GM23338 (cell line): ENCODE measurements at regions not wholly inside any gene's neighbourhood (a gene's known extent, or its start where the extent isn't known, plus 50 kb on each side); places are given as distances from the start of the nearest gene placed in this dataset.

ENCODE experiments used
- ATAC-seq: fragments of 200-7000 bp; cut with Tn5 transposase; 3 replicates; pipeline ENCODE4 v1.9.1; 2020
- DNase-seq: peaks from one replicate; pipeline ENCODE4 v3.0.0-alpha.2; 2015; ENCODE audit warnings: low spot score
- H2AFZ ChIP-seq: fragments of 200-600 bp; sonication (generic); 2 replicates; pipeline ENCODE4 v1.8.0; 2016; ENCODE audit warnings: antibody characterized with exemption, mild to moderate bottlenecking, moderate library complexity
- H3F3A ChIP-seq: fragments of 200-600 bp; sonication (generic); replicated peaks from 2 replicates; pipeline ENCODE4 v1.8.0; 2017; ENCODE audit warnings: antibody characterized with exemption, mixed run types, low read depth
- H3K27ac ChIP-seq: fragments of 200-600 bp; sonication (generic); 2 replicates; pipeline ENCODE4 v1.6.1; 2016; ENCODE audit warnings: low read depth
- H3K27me3 ChIP-seq: fragments of 200-600 bp; sonication (generic); 2 replicates; pipeline ENCODE4 v1.8.0; 2016; ENCODE audit warnings: mild to moderate bottlenecking, mixed run types, moderate library complexity; ENCODE audit not compliant: insufficient read depth
- H3K36me3 ChIP-seq: fragments of 200-600 bp; sonication (generic); 2 replicates; pipeline ENCODE4 v1.8.0; 2016; ENCODE audit warnings: mild to moderate bottlenecking; ENCODE audit not compliant: insufficient read depth
- H3K4me1 ChIP-seq: fragments of 200-600 bp; sonication (generic); 2 replicates; pipeline ENCODE4 v1.8.0; 2016; ENCODE audit warnings: mild to moderate bottlenecking, moderate library complexity; ENCODE audit not compliant: insufficient read depth
- H3K4me2 ChIP-seq: fragments of 200-600 bp; sonication (generic); 2 replicates; pipeline ENCODE4 v1.7.1; 2017; ENCODE audit warnings: mixed run types
- H3K4me3 ChIP-seq: fragments of 200-600 bp; sonication (generic); 2 replicates; pipeline ENCODE4 v1.6.1; 2016; ENCODE audit warnings: mixed run types
- H3K79me2 ChIP-seq: fragments of 200-600 bp; sonication (generic); replicated peaks from 2 replicates; pipeline ENCODE4 v1.8.0; 2017; ENCODE audit warnings: mild to moderate bottlenecking; ENCODE audit not compliant: insufficient read depth
- H3K9me2 ChIP-seq: fragments of 200-600 bp; sonication (generic); 2 replicates; pipeline ENCODE4 v1.8.0; 2017; ENCODE audit not compliant: insufficient read depth
- H4K20me1 ChIP-seq: fragments of 200-600 bp; sonication (generic); replicated peaks from 2 replicates; pipeline ENCODE4 v1.8.0; 2017; ENCODE audit warnings: mild to moderate bottlenecking; ENCODE audit not compliant: insufficient read depth
- H3K27ac Mint-ChIP-seq: 2 replicates; pipeline ENCODE4 v1.8.0; 2020; ENCODE audit warnings: inconsistent platforms, mild to moderate bottlenecking, moderate library complexity, mixed read lengths
- H3K27me3 Mint-ChIP-seq: 3 replicates; pipeline ENCODE4 v1.8.0; 2022; ENCODE audit warnings: low read depth, mild to moderate bottlenecking, moderate library complexity, mixed read lengths, inconsistent platforms; ENCODE audit not compliant: insufficient read depth, poor library complexity
- H3K36me3 Mint-ChIP-seq: 3 replicates; pipeline ENCODE4 v1.8.0; 2021; ENCODE audit warnings: low read depth, mild to moderate bottlenecking, inconsistent platforms, moderate library complexity, mixed read lengths
- H3K4me1 Mint-ChIP-seq: 3 replicates; pipeline ENCODE4 v1.8.0; 2020; ENCODE audit warnings: mild to moderate bottlenecking, inconsistent platforms, mixed read lengths
- H3K4me3 Mint-ChIP-seq: 3 replicates; pipeline ENCODE4 v1.8.0; 2021; ENCODE audit warnings: moderate library complexity, mild to moderate bottlenecking, inconsistent platforms, mixed read lengths
- H3K9me3 Mint-ChIP-seq: 3 replicates; pipeline ENCODE4 v1.8.0; 2020; ENCODE audit warnings: moderate library complexity, mild to moderate bottlenecking, inconsistent platforms, mixed read lengths
- CREB1 ChIP-seq: fragments of 250-450 bp; sonication (Bioruptor Pico); IDR thresholded peaks from 2 replicates; pipeline ENCODE4 v1.5.0; 2020; ENCODE audit warnings: low read depth, mild to moderate bottlenecking, moderate library complexity
- CTCF ChIP-seq, 2 experiments: fragments of 200-600 bp in 1 of 2; sonication (generic) in 1 of 2; conservative IDR thresholded peaks; 2 replicates each; pipeline versions ENCODE4 v1.5.1 to v1.6.1; 2016 to 2017; ENCODE audit warnings: antibody characterized with exemption in 2 of 2, low read depth in 2 of 2, mild to moderate bottlenecking in 2 of 2, moderate library complexity in 1 of 2
- EZH2 ChIP-seq: fragments of 200-600 bp; sonication (generic); IDR thresholded peaks from one replicate; pipeline ENCODE4 v1.8.0; 2017; ENCODE audit warnings: antibody characterized with exemption, mild to moderate bottlenecking, low read depth; ENCODE audit not compliant: unreplicated experiment
- EZH2phosphoT487 ChIP-seq: fragments of 200-600 bp; sonication (generic); IDR thresholded peaks from one replicate; pipeline ENCODE4 v1.8.1; 2018; ENCODE audit warnings: antibody characterized with exemption; ENCODE audit not compliant: unreplicated experiment
- JUNB ChIP-seq: IDR thresholded peaks from one replicate; pipeline ENCODE4 v1.6.1; 2016; ENCODE audit warnings: antibody characterized with exemption; ENCODE audit not compliant: unreplicated experiment
- NANOG ChIP-seq: IDR thresholded peaks from 2 replicates; pipeline ENCODE4 v1.6.1; 2016; ENCODE audit warnings: antibody characterized with exemption, borderline replicate concordance
- STAT1 ChIP-seq: IDR thresholded peaks from one replicate; pipeline ENCODE4 v1.6.1; 2016; ENCODE audit warnings: antibody characterized with exemption; ENCODE audit not compliant: unreplicated experiment
- ZNF331 ChIP-seq: fragments of 250-450 bp; sonication (Bioruptor Pico); IDR thresholded peaks from 2 replicates; pipeline ENCODE4 v1.5.0; 2020; ENCODE audit warnings: low read depth, mild to moderate bottlenecking, moderate library complexity
- ZNF462 ChIP-seq: fragments of 250-450 bp; sonication (Bioruptor Pico); IDR thresholded peaks from 2 replicates; pipeline ENCODE4 v1.5.0; 2020; ENCODE audit warnings: mild to moderate bottlenecking, moderate library complexity

DNA sequence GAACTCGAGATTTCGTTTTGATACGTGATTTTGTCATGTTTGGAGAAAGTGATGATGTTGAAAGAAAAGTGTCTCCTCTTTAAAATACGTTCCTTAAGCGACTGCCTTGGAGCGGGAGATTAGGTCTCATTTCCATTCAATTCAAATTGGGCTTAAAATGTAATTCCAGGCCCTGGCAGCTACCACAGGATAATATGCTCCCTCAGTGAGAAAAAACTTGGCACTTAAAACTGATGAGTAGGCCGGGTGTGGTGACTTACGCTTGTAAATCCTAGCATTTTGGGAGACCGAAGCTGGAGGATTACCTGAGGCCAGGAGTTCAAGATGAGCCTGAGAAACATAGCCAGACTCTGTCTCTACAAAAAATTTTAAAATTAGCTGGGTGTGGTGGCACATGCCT is 146.3 kb upstream of the L3MBTL4 start:
- Histone ChIP-seq H3K4me1 (peaks cover 22% of the 10 kb centered on the region; the same call in 1 of the 2 replicates), H3K27ac (no peak overlapping the region), H3K27me3 (no peaks in the 10 kb centered on the region), H2AFZ (peak overlapping the region; percentile 60; the same call in 1 of the 2 replicates), H4K20me1 (no peaks in the 10 kb centered on the region), H3F3A (0 out of 2 replicates have a peak, but pooled peaks cover 4% of the 10 kb centered on the region), H3K79me2 (no peaks in the 10 kb centered on the region), H3K4me3 (no peak overlapping the region), H3K9me2 (no peaks in the 10 kb centered on the region), H3K36me3 (no peaks in the 10 kb centered on the region), H3K4me2 (no peak overlapping the region)
- Mint-ChIP-seq H3K27ac (no peak overlapping the region), H3K36me3 (no peaks in the 10 kb centered on the region; the same call in 2 of the 3 replicates), H3K27me3 (peaks cover 8% of the 10 kb centered on the region), H3K9me3 (no peaks in the 10 kb centered on the region), H3K4me3 (no peak overlapping the region), H3K4me1 (peaks cover 22% of the 10 kb centered on the region)
- ATAC-seq (no peak), DNase-seq (no peak)
- TF ChIP-seq EZH2phosphoT487 (no peak), CTCF (conservative IDR thresholded peaks at IDR 0.05; ENCODE audit: low read depth in 2 of 2) (no peak), ZNF331 (no peak), NANOG (no peak), ZNF462 (CRISPR knock-in tag) (no peak), CREB1 (CRISPR knock-in tag) (no peak), STAT1 (no peak), JUNB (no peak), EZH2 (no peak)
